ENCODE measurements at regions not wholly inside any gene's neighbourhood (a gene's known extent, or its start where the extent isn't known, plus 50 kb on each side); places are given as distances from the start of the nearest gene placed in this dataset.
A peak's percentile ranks its signal among the peaks of the same experiment; 100 is the strongest.

DNA sequence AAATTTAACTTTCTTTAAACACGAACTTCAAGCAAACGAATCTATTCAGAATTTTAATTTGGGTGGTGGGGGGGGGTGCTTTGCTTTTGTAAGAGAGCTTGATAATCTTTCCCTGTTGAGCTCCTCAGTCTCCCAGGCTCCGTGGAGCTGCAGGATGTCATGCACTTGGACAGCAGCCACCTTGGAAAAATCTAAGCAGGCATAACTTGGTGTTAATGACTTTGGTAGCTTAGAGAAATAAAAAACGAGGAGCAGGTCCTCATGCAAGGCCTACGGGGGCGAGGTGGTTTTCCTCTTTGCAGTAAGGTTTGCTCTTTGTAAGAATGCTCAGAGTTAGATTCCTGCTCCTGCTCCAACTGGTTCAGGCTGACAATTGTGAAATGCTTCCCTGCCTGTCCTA, 102.3 kb downstream of the EDN1 start:
- DNase-seq (ENCODE audit: low read depth in 1 of 2, low spot score in 2 of 2) (no peak), FAIRE-seq (no peak)
- no peak overlapping the region for H2BK5ac ChIP-seq (ENCODE audit: low read depth, low read length)
- no peak overlapping the region for H3K4me3 ChIP-seq (ENCODE audit: extremely low read depth in 1 of 4, insufficient read depth in 2 of 4, low read depth in 3 of 4, low read length in 4 of 4)
- no peak overlapping the region for H2BK12ac ChIP-seq (ENCODE audit: low read depth, low read length)
- H4K91ac ChIP-seq (replicated peaks; ENCODE audit: insufficient read length, low read length), result no peak overlapping the region
- H3K14ac ChIP-seq (ENCODE audit: insufficient read length), result no peak overlapping the region
- H2BK120ac ChIP-seq (replicated peaks; ENCODE audit: low read depth, low read length), result no peak overlapping the region
- H3K36me3 ChIP-seq (ENCODE audit: control insufficient read depth in 2 of 4, insufficient read depth in 4 of 4, low read length in 3 of 4), result no peaks in the 10 kb centered on the region
- CTCF ChIA-PET (ENCODE audit: partially characterized antibody), result interaction anchor here (1.5 kb wide), 1 partner anchor 92 kb away, joined by 3 read pairs; no protein-coding TSS in a partner anchor
- no peak overlapping the region for H3K9ac ChIP-seq (replicated peaks in 1 of 4; ENCODE audit: extremely low read depth in 1 of 4, low read depth in 3 of 4, low read length in 3 of 4)
- H3K4me1 ChIP-seq (replicated peaks in 1 of 4; ENCODE audit: control insufficient read depth in 3 of 4, insufficient read depth in 4 of 4, low read length in 3 of 4), result no peaks in the 10 kb centered on the region
- no peak overlapping the region for H3K23ac ChIP-seq (ENCODE audit: insufficient read length)
- no peak overlapping the region for H3K4me2 ChIP-seq (ENCODE audit: insufficient read depth in 1 of 2, low read depth in 2 of 2, low read length in 2 of 2)
- no peak overlapping the region for H3K18ac ChIP-seq (ENCODE audit: extremely low read depth, low read length)
- no peak overlapping the region for H4K8ac ChIP-seq (ENCODE audit: extremely low read depth, insufficient read depth, low read length)
- WGBS, 2 experiments (ENCODE audit: extremely low coverage in 1 of 2, insufficient coverage in 1 of 2, insufficient read length in 1 of 2, insufficient replicate concordance in 2 of 2, low coverage in 1 of 2, low lambda C conversion rate in 2 of 2, missing lambda C conversion rate in 1 of 2), result 87% methylated on average over 6 of the region's 6 CpGs; no CpG with 5 or more reads in 1 of the 2 experiments
- H3K23me2 ChIP-seq (ENCODE audit: low read depth, low read length), result no peaks in the 10 kb centered on the region
- POLR2A ChIA-PET (ENCODE audit: partially characterized antibody), result no interaction called here
- H3K27ac ChIP-seq (ENCODE audit: low read depth, low read length), result no peak overlapping the region
- H2AK5ac ChIP-seq (ENCODE audit: low read depth, low read length), result no peak overlapping the region
- no peaks in the 10 kb centered on the region for H3K79me2 ChIP-seq (ENCODE audit: control insufficient read depth in 1 of 2, insufficient read depth in 2 of 2, low read length in 2 of 2)
- H3K27me3 ChIP-seq (replicated peaks in 1 of 4; ENCODE audit: control insufficient read depth in 3 of 4, extremely low read depth in 1 of 4, insufficient read depth in 3 of 4, low read length in 3 of 4), result no peaks in the 10 kb centered on the region
- H2BK15ac ChIP-seq (ENCODE audit: low read length), result no peak overlapping the region
- no peaks in the 10 kb centered on the region for H3K79me1 ChIP-seq (ENCODE audit: low read depth, low read length)
- H3K9me3 ChIP-seq (ENCODE audit: insufficient read depth in 2 of 2, low read depth in 1 of 2, low read length in 1 of 2), result no peaks in the 10 kb centered on the region
- TF ChIP-seq TCF12 (IDR thresholded peaks at IDR 0.05; ENCODE audit: low read depth, low read length) (no peak), CBX8 (IDR thresholded peaks at IDR 0.05; ENCODE audit: borderline replicate concordance, low read depth, low read length) (no peak), POLR2AphosphoS5 (IDR thresholded peaks at IDR 0.05; ENCODE audit: low read depth, low read length) (no peak), ASH2L (IDR thresholded peaks at IDR 0.05; ENCODE audit: low read length) (no peak), FOSL1 (IDR thresholded peaks at IDR 0.05; ENCODE audit: insufficient read depth, low read depth, low read length) (no peak), JUND (IDR thresholded peaks at IDR 0.05; ENCODE audit: low read length) (no peak), NANOG (IDR thresholded peaks at IDR 0.05; ENCODE audit: insufficient read depth, low read depth, low read length, poor library complexity, severe bottlenecking) (no peak), TAF7 (optimal IDR thresholded peaks at IDR 0.05; ENCODE audit: borderline replicate concordance, low read depth, low read length) (no peak), CHD2 (IDR thresholded peaks at IDR 0.05; ENCODE audit: low read length) (no peak), POU5F1 (IDR thresholded peaks at IDR 0.05; ENCODE audit: low read depth, low read length) (no peak), PHF8 (conservative IDR thresholded peaks at IDR 0.05; ENCODE audit: low read depth, low read length) (no peak), RXRA (IDR thresholded peaks at IDR 0.05; ENCODE audit: insufficient read depth, low read depth, low read length) (no peak), HDAC6 (IDR thresholded peaks at IDR 0.05; ENCODE audit: low read depth, low read length) (no peak), TAF1 (IDR thresholded peaks at IDR 0.05; ENCODE audit: low read depth, low read length) (no peak)
- TF ChIP-seq, protein P1, sequence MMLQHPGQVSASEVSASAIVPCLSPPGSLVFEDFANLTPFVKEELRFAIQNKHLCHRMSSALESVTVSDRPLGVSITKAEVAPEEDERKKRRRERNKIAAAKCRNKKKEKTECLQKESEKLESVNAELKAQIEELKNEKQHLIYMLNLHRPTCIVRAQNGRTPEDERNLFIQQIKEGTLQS (IDR thresholded peaks at IDR 0.05; ENCODE audit: insufficient read depth, low read depth, low read length), result no peak
- no peak overlapping the region for H2BK20ac ChIP-seq (ENCODE audit: low read length)
- no peak overlapping the region for H4K5ac ChIP-seq (ENCODE audit: insufficient read length, low read depth, low read length)
- H2AFZ ChIP-seq (ENCODE audit: low read length), result peak overlapping the region; percentile 46
- no peak overlapping the region for H3K56ac ChIP-seq (replicated peaks; ENCODE audit: insufficient read length, low read depth, low read length)
- no peaks in the 10 kb centered on the region for H4K20me1 ChIP-seq (replicated peaks in 1 of 2; ENCODE audit: control insufficient read depth in 1 of 2, insufficient read depth in 2 of 2, low read length in 2 of 2)
- H3K4ac ChIP-seq (replicated peaks; ENCODE audit: insufficient read length, low read depth, low read length), result no peak overlapping the region

Data from H1 (cell line).